ENCODE measurements at regions not wholly inside any gene's neighbourhood (a gene's known extent, or its start where the extent isn't known, plus 50 kb on each side); places are given as distances from the start of the nearest gene placed in this dataset.

DNA sequence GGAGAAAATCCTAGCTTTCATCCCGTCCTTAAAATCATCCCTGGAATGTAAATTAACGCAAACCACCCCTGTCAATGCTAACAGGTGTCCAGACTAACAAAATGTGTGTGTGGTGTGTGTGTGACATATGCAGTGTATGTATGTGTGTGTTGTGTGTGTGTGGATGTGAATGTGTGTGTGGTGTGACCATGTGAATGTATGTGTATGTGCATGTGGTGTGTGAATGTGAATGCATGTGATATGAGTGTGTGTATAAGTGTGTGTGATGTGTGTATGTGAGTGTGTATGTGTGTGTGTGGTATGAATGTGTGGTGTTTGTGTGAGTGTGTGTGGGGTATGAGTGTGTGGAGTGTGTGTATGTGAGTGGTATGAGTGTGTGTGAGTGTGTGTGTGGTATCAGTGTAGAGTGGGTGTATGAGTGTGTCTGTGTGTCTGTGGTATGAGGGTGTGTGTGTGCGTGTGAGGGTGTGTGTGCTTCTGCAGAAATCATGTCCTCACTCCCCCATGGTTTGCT lies 190.8 kb downstream of the TEX29 start:
- Histone ChIP-seq H3K36me3 (no peaks in the 10 kb centered on the region), H3K4me1 (no peaks in the 10 kb centered on the region), H3K27me3 (no peaks in the 10 kb centered on the region), H3K4me3 (no peak overlapping the region), H3K27ac (no peak overlapping the region), H3K9me3 (no peaks in the 10 kb centered on the region)
- DNase-seq (no peak), ATAC-seq (no peak)
- intact Hi-C loops (cut with DNase I): no loop called here
- TF ChIP-seq, protein P1, sequence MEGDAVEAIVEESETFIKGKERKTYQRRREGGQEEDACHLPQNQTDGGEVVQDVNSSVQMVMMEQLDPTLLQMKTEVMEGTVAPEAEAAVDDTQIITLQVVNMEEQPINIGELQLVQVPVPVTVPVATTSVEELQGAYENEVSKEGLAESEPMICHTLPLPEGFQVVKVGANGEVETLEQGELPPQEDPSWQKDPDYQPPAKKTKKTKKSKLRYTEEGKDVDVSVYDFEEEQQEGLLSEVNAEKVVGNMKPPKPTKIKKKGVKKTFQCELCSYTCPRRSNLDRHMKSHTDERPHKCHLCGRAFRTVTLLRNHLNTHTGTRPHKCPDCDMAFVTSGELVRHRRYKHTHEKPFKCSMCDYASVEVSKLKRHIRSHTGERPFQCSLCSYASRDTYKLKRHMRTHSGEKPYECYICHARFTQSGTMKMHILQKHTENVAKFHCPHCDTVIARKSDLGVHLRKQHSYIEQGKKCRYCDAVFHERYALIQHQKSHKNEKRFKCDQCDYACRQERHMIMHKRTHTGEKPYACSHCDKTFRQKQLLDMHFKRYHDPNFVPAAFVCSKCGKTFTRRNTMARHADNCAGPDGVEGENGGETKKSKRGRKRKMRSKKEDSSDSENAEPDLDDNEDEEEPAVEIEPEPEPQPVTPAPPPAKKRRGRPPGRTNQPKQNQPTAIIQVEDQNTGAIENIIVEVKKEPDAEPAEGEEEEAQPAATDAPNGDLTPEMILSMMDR (IDR thresholded peaks at IDR 0.05): no peak
- TF ChIP-seq POLR2A (IDR thresholded peaks at IDR 0.05): no peak
- 63% methylated on average over 3 of the region's 3 CpGs for WGBS (ENCODE audit: insufficient coverage, low coverage, low lambda C conversion rate, missing lambda C conversion rate)

DNA sequence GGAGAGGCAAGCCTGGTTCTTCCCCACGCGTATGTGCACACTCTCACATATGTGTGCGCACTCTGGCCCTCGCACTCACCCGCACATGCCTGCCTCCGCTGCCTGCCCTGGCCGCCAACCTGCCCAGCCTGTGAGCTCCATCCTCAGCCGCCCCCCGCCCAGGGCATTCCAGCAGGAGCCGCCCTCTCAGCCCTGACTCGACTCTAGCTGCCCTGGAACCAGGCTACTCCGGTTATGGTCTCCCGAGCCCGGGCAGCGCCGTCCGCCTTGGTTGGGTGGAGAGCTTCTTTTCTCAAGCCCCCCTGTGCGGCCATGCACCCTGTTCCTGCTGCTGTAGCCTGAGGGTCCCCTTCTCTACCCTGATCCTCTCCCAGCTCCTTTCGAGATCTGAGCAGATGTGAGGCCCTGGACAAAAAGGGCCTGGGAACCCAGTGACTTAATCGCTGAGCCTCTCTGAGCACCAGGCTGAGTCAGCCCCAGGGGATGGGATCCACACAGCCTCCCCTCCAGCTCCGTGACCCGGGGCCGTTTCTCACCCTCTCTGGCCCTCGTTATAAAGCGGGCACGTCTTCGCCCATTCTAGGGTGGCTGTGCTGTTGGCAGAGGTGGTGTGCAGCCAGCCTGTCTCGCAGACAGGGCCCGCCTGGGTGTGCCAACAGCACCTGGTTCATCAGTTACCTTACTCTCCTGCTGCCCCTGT lies 191.5 kb downstream of the TEX29 start:
- no peak overlapping the region for H3K4me3 ChIP-seq
- no peak overlapping the region for H3K27ac ChIP-seq
- H3K36me3 ChIP-seq: no peaks in the 10 kb centered on the region
- intact Hi-C loops (cut with DNase I): no loop called here
- H3K4me1 ChIP-seq: no peaks in the 10 kb centered on the region
- TF ChIP-seq, protein P1 (IDR thresholded peaks at IDR 0.05): no peak
- TF ChIP-seq POLR2A (IDR thresholded peaks at IDR 0.05): no peak
- DNase-seq (peak in 1 of 3 donors; percentile 39), ATAC-seq (peak in 1 of 4 donors; percentile 9)
- WGBS (ENCODE audit: insufficient coverage, low coverage, low lambda C conversion rate, missing lambda C conversion rate): no CpG with 5 or more reads among the region's 29 CpGs
- H3K9me3 ChIP-seq: no peaks in the 10 kb centered on the region
- no peaks in the 10 kb centered on the region for H3K27me3 ChIP-seq

DNA sequence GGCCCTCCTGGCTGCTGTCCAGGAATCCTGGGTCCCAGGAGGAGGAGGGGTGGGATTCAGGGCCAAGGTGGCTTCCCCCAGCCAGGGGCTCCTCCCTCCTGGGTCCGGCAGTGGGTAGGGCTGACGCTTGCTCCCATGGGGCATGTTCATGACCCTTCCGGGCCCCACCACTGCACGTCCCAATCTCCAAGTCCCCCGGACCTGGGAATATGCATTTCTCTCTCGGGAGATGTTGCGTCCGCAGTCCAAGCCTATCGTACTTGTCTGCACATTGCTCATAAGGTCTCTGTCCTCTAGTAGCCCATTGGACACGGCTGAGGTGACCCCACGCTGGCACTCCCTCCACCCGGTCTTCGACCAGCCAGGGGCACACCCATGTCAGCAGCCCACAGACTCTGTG lies 192.3 kb downstream of the TEX29 start:
- Histone ChIP-seq H3K4me3 (no peak overlapping the region), H3K9me3 (no peaks in the 10 kb centered on the region), H3K27me3 (no peaks in the 10 kb centered on the region), H3K4me1 (no peaks in the 10 kb centered on the region), H3K36me3 (no peaks in the 10 kb centered on the region), H3K27ac (no peak overlapping the region)
- peak in 2 of 3 donors; percentile 38 to 40 for DNase-seq
- no peak for ATAC-seq
- intact Hi-C loops (cut with DNase I): no loop called here
- TF ChIP-seq, protein P1 (IDR thresholded peaks at IDR 0.05): no peak
- no peak for TF ChIP-seq POLR2A (IDR thresholded peaks at IDR 0.05)
- WGBS (ENCODE audit: insufficient coverage, low coverage, low lambda C conversion rate, missing lambda C conversion rate): 69% methylated on average over 3 of the region's 13 CpGs

DNA sequence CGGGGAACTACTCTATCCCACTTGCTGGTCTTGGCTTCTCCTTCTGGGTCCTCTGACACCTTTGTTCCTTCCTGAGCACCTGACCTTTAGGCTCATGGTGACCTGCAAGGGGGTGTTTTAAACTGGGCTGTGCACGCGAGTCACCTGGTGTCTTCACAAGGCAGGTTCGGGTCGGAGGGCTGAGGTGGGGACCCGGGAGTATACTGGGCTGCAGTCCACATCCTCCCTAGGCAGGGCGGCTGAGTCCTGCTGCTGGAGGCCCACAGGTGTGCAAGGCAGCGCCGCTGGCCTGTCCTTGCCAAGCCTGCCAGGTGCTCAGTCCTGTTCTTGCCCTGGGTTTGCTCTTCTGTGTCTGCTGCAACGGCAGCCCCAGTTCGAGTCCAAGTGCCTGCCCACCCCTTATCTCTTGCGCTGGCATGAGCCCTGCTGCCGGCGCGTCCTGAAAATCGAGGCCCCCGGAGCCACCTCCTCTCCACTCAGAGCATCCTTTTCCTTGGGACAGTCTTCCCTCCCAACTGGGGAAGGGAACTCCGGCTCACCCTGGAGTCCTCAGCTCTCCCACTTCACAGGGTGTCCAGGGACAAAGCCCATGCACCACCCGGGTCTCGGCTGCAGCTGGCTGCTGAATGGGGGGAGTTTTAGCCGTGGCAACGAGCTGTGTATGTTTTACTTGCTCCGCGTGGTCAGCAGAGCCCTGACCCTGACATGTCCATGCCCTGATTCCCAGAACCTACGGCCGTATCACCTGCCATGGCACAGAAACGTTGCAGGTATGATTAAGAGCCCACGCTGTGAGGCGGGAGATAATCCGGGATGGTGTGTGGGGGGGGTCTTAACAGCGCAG lies 193.5 kb downstream of the TEX29 start:
- ATAC-seq (no peak), DNase-seq (peak in 1 of 3 donors; percentile 48)
- intact Hi-C loops (cut with DNase I): no loop called here
- no peak overlapping the region for H3K27ac ChIP-seq
- H3K36me3 ChIP-seq: no peaks in the 10 kb centered on the region
- H3K4me3 ChIP-seq: no peak overlapping the region
- H3K4me1 ChIP-seq: no peaks in the 10 kb centered on the region
- WGBS (ENCODE audit: insufficient coverage, low coverage, low lambda C conversion rate, missing lambda C conversion rate): 48% methylated on average over 15 of the region's 31 CpGs
- H3K27me3 ChIP-seq: no peaks in the 10 kb centered on the region
- TF ChIP-seq, protein P1 (IDR thresholded peaks at IDR 0.05): no peak
- TF ChIP-seq POLR2A (IDR thresholded peaks at IDR 0.05): no peak
- H3K9me3 ChIP-seq: no peaks in the 10 kb centered on the region
